Trophoblast cell (in vitro differentiated cells and primary cell): ENCODE measurements at regions not wholly inside any gene's neighbourhood (a gene's known extent, or its start where the extent isn't known, plus 50 kb on each side); places are given as distances from the start of the nearest gene placed in this dataset.

ENCODE experiments used
- DNase-seq, 2 donors: peaks; one replicate each; pipeline ENCODE4 v3.0.0-alpha.2; 2016
- H2AFZ ChIP-seq: 2 replicates; pipeline ENCODE4 v1.6.1; 2013; ENCODE audit warnings: low read length, moderate library complexity, mild to moderate bottlenecking; ENCODE audit not compliant: insufficient read depth, poor library complexity
- H2AK5ac ChIP-seq: 2 replicates; pipeline ENCODE4 v1.6.1; 2013; ENCODE audit warnings: mild to moderate bottlenecking, low read length
- H2BK120ac ChIP-seq: 2 replicates; pipeline ENCODE4 v1.6.1; 2013; ENCODE audit warnings: low read length, mild to moderate bottlenecking, moderate library complexity; ENCODE audit not compliant: insufficient read depth, poor library complexity
- H2BK12ac ChIP-seq: 2 replicates; pipeline ENCODE4 v1.6.1; 2013; ENCODE audit warnings: mild to moderate bottlenecking, low read length, moderate library complexity
- H2BK5ac ChIP-seq: 2 replicates; pipeline ENCODE4 v1.6.1; 2013; ENCODE audit warnings: low read length, low read depth, moderate library complexity, mild to moderate bottlenecking; ENCODE audit not compliant: poor library complexity
- H3K14ac ChIP-seq: 2 replicates; pipeline ENCODE4 v1.6.1; 2013; ENCODE audit warnings: mild to moderate bottlenecking, low read length
- H3K18ac ChIP-seq: 2 replicates; pipeline ENCODE4 v1.6.1; 2013; ENCODE audit warnings: mild to moderate bottlenecking, low read length
- H3K23ac ChIP-seq: 2 replicates; pipeline ENCODE4 v1.6.1; 2013; ENCODE audit warnings: low read length
- H3K27ac ChIP-seq: 2 replicates; pipeline ENCODE4 v1.5.1; 2013; ENCODE audit warnings: low read depth, mild to moderate bottlenecking, inconsistent platforms, low read length, moderate library complexity
- H3K27me3 ChIP-seq: 2 replicates; pipeline ENCODE4 v1.6.1; 2013; ENCODE audit warnings: inconsistent platforms, mild to moderate bottlenecking, low read length, moderate library complexity; ENCODE audit not compliant: insufficient read depth
- H3K36me3 ChIP-seq, 2 experiments: 1 replicate in 1 of 2; 2 replicates in 1 of 2; pipeline ENCODE4 v1.6.1; 2013; ENCODE audit warnings: low read length in 2 of 2, mild to moderate bottlenecking in 2 of 2, moderate library complexity in 1 of 2; ENCODE audit not compliant: insufficient read depth in 2 of 2, control insufficient read depth in 1 of 2
- H3K4ac ChIP-seq: 2 replicates; pipeline ENCODE4 v1.6.1; 2013; ENCODE audit warnings: low read depth, mild to moderate bottlenecking, low read length, moderate library complexity
- H3K4me1 ChIP-seq, 2 experiments: 1 replicate in 1 of 2; 2 replicates in 1 of 2; pipeline ENCODE4 v1.6.1; 2013; ENCODE audit warnings: low read length in 2 of 2, mild to moderate bottlenecking in 2 of 2, moderate library complexity in 1 of 2; ENCODE audit not compliant: insufficient read depth in 2 of 2, control insufficient read depth in 1 of 2
- H3K4me2 ChIP-seq: 2 replicates; pipeline ENCODE4 v1.6.1; 2013; ENCODE audit warnings: inconsistent platforms, mild to moderate bottlenecking, low read length, moderate library complexity
- H3K4me3 ChIP-seq: 2 replicates; pipeline ENCODE4 v1.5.1; 2013; ENCODE audit warnings: mild to moderate bottlenecking, low read depth, low read length, inconsistent platforms
- H3K79me1 ChIP-seq: one replicate; pipeline ENCODE4 v1.6.1; 2013; ENCODE audit warnings: low read length
- H3K79me2 ChIP-seq: 2 replicates; pipeline ENCODE4 v1.6.1; 2013; ENCODE audit warnings: low read length, mild to moderate bottlenecking; ENCODE audit not compliant: control insufficient read depth, insufficient read depth, poor library complexity
- H3K9ac ChIP-seq: 2 replicates; pipeline ENCODE4 v1.6.1; 2013; ENCODE audit warnings: mild to moderate bottlenecking, low read length
- H3K9me3 ChIP-seq: 2 replicates; pipeline ENCODE4 v1.6.1; 2013; ENCODE audit warnings: low read depth, mild to moderate bottlenecking, control low read depth, inconsistent platforms, low read length; ENCODE audit not compliant: insufficient read depth
- H4K12ac ChIP-seq: 2 replicates; pipeline ENCODE4 v1.6.1; 2013; ENCODE audit warnings: low read depth, mild to moderate bottlenecking, low read length, moderate library complexity
- H4K8ac ChIP-seq: 2 replicates; pipeline ENCODE4 v1.6.1; 2013; ENCODE audit warnings: low read depth, mild to moderate bottlenecking, low read length, moderate library complexity
- H4K91ac ChIP-seq: one replicate; pipeline ENCODE4 v1.6.1; 2013; ENCODE audit warnings: low read depth, mild to moderate bottlenecking, low read length, moderate library complexity
- WGBS: extraction: QIAGEN DNeasy Blood & Tissue Kit; methylation state at CpG from one replicate; pipeline ENCODE4 v1.1.7; 2013; ENCODE audit warnings: missing lambda C conversion rate; ENCODE audit not compliant: insufficient read length, insufficient coverage; ENCODE audit errors: extremely low coverage; 5-methylcytosine and 5-hydroxymethylcytosine counted together

- Histone ChIP-seq H4K12ac (no peak overlapping the region), H2BK12ac (no peak overlapping the region), H3K79me1 (peaks cover 2% of the 10 kb centered on the region), H3K27ac (no peak overlapping the region), H3K4me3 (no peak overlapping the region), H3K27me3 (no peaks in the 10 kb centered on the region), H3K4me1 (peaks cover 4 to 7% of the 10 kb centered on the region in 2 experiments), H3K9me3 (no peaks in the 10 kb centered on the region), H2AFZ (no peak overlapping the region), H2BK5ac (no peak overlapping the region), H2AK5ac (no peak overlapping the region), H3K9ac (no peak overlapping the region), H3K4me2 (no peak overlapping the region), H3K4ac (no peak overlapping the region), H4K91ac (no peak overlapping the region), H3K18ac (no peak overlapping the region), H3K23ac (no peak overlapping the region), H2BK120ac (no peak overlapping the region), H3K79me2 (peaks cover 3% of the 10 kb centered on the region), H3K14ac (no peak overlapping the region), H4K8ac (no peak overlapping the region), H3K36me3 (no peaks in the 10 kb centered on the region)
- DNase-seq = peak in 1 of 2 donors; percentile 22
- WGBS = no CpG with 5 or more reads among the region's 1 CpG
Observed at GRCh38 chr6:56756791-56757587, 114.3 kb upstream of the DST start.

- Histone ChIP-seq H3K27me3 (no peaks in the 10 kb centered on the region), H3K9ac (no peak overlapping the region), H3K4me3 (no peak overlapping the region), H3K18ac (peak overlapping the region; percentile 3), H4K12ac (no peak overlapping the region), H3K79me1 (peaks cover 2% of the 10 kb centered on the region), H3K27ac (no peak overlapping the region), H3K4me2 (no peak overlapping the region), H3K23ac (no peak overlapping the region), H2BK5ac (no peak overlapping the region), H2AFZ (peak overlapping the region; percentile 9), H2AK5ac (peak overlapping the region; percentile 47), H4K8ac (peak overlapping the region; percentile 30), H3K4me1 (peaks cover 4 to 7% of the 10 kb centered on the region in 2 experiments), H3K79me2 (peaks cover 3% of the 10 kb centered on the region), H3K4ac (peak overlapping the region; percentile 37), H3K9me3 (no peaks in the 10 kb centered on the region), H2BK12ac (no peak overlapping the region), H3K36me3 (no peaks in the 10 kb centered on the region), H2BK120ac (no peak overlapping the region), H3K14ac (no peak overlapping the region), H4K91ac (no peak overlapping the region)
- DNase-seq = no peak
- WGBS = no CpG with 5 or more reads among the region's 4 CpGs
Observed at GRCh38 chr6:56756219-56756789, 113.6 kb upstream of the DST start.

DNA sequence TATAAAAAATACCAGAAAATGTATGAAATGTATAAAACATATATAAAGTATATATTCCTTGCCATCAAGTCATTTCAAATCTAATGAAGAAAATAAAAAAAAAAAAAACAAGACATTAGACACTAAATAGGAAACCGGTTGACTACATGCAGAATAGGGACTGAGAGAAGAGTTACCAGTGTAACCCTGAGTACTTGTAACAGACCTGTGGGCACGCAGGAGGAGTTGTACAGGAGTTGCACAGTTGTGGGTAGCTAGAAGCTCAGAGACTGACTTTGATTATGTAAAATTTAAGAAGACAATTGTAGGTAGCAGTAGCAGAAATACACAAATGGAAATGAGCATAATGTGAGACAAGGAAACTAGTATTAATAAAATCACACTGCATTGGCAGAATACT is 112.4 kb upstream of the DST start:
- H3K9ac ChIP-seq = no peak overlapping the region
- no peaks in the 10 kb centered on the region for H3K36me3 ChIP-seq
- no peaks in the 10 kb centered on the region for H3K9me3 ChIP-seq
- H2AFZ ChIP-seq = no peak overlapping the region
- no peak overlapping the region for H2AK5ac ChIP-seq
- no peak overlapping the region for H2BK12ac ChIP-seq
- H3K79me2 ChIP-seq = peaks cover 3% of the 10 kb centered on the region
- no peak overlapping the region for H3K4ac ChIP-seq
- no peak overlapping the region for H3K23ac ChIP-seq
- peaks cover 4 to 7% of the 10 kb centered on the region in 2 experiments for H3K4me1 ChIP-seq
- H3K4me3 ChIP-seq = no peak overlapping the region
- H4K12ac ChIP-seq = no peak overlapping the region
- no peak overlapping the region for H2BK120ac ChIP-seq
- H4K91ac ChIP-seq = no peak overlapping the region
- H4K8ac ChIP-seq = no peak overlapping the region
- no peak overlapping the region for H2BK5ac ChIP-seq
- no peak overlapping the region for H3K27ac ChIP-seq
- peaks cover 2% of the 10 kb centered on the region for H3K79me1 ChIP-seq
- WGBS = no CpG with 5 or more reads among the region's 2 CpGs
- no peak overlapping the region for H3K14ac ChIP-seq
- no peak overlapping the region for H3K4me2 ChIP-seq
- no peak for DNase-seq
- no peak overlapping the region for H3K18ac ChIP-seq
- H3K27me3 ChIP-seq = no peaks in the 10 kb centered on the region

DNA sequence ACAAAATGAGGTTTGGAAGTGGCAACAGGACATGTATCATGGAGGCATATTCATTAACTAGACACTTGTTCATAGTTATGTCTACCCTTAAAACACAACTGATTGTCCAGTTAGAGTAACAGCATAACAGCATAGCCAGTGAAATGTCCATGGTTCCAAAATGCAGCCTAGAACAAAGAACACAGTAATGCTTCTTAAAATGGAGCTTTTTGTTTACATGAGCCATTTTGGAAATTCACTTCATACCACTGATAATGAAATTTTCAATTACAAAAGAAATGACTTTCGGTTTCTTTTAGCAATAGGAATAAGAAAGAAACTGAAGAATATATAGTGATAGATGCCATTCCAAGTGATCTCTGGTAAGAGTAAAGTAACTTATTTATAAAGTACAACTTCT is 111.1 kb upstream of the DST start:
- Histone ChIP-seq H2AK5ac (no peak overlapping the region), H3K79me1 (peaks cover 5% of the 10 kb centered on the region), H2BK120ac (no peak overlapping the region), H3K27ac (no peak overlapping the region), H4K12ac (no peak overlapping the region), H3K9me3 (no peaks in the 10 kb centered on the region), H3K4me2 (no peak overlapping the region), H2AFZ (no peak overlapping the region), H3K9ac (no peak overlapping the region), H3K4me3 (no peak overlapping the region), H2BK5ac (no peak overlapping the region), H3K14ac (no peak overlapping the region), H3K4me1 (peaks cover 10 to 16% of the 10 kb centered on the region in 2 experiments), H3K18ac (no peak overlapping the region), H2BK12ac (no peak overlapping the region), H3K4ac (no peak overlapping the region), H4K91ac (no peak overlapping the region), H3K27me3 (no peaks in the 10 kb centered on the region), H4K8ac (no peak overlapping the region), H3K79me2 (peaks cover 3% of the 10 kb centered on the region), H3K36me3 (peaks cover 0 to 2% of the 10 kb centered on the region in 2 experiments), H3K23ac (no peak overlapping the region)
- no peak for DNase-seq
- no CpG with 5 or more reads among the region's 1 CpG for WGBS
